ENCODE measurements at regions not wholly inside any gene's neighbourhood (a gene's known extent, or its start where the extent isn't known, plus 50 kb on each side); places are given as distances from the start of the nearest gene placed in this dataset.

DNA sequence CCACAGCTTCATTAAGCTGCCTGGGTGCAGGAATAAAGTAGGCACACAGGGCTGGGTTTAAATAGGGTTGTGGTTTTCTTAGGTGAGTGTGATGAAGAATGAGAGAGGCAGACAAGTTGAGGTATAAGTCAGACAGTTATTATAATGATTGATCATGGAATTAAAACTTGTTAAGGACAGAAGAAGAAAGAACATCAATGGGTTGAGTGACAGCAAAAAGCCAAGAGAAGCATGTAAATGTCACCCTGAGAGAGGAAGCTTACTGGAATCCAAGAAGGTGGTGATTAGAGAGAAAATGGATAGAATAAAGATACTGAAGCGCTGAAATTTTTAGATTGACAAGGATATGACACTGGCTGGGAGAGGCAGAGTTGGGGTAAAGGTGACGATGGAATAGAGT, 325.2 kb upstream of the SLITRK1 start:
- TF ChIP-seq, protein P1, sequence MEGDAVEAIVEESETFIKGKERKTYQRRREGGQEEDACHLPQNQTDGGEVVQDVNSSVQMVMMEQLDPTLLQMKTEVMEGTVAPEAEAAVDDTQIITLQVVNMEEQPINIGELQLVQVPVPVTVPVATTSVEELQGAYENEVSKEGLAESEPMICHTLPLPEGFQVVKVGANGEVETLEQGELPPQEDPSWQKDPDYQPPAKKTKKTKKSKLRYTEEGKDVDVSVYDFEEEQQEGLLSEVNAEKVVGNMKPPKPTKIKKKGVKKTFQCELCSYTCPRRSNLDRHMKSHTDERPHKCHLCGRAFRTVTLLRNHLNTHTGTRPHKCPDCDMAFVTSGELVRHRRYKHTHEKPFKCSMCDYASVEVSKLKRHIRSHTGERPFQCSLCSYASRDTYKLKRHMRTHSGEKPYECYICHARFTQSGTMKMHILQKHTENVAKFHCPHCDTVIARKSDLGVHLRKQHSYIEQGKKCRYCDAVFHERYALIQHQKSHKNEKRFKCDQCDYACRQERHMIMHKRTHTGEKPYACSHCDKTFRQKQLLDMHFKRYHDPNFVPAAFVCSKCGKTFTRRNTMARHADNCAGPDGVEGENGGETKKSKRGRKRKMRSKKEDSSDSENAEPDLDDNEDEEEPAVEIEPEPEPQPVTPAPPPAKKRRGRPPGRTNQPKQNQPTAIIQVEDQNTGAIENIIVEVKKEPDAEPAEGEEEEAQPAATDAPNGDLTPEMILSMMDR (IDR thresholded peaks at IDR 0.05), result no peak
- TF ChIP-seq, protein P2, sequence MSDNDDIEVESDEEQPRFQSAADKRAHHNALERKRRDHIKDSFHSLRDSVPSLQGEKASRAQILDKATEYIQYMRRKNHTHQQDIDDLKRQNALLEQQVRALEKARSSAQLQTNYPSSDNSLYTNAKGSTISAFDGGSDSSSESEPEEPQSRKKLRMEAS (CRISPR knock-in tag; IDR thresholded peaks at IDR 0.05), result no peak
- TF ChIP-seq FOXK1 (CRISPR knock-in tag; IDR thresholded peaks at IDR 0.05) (no peak), GRHL2 (CRISPR knock-in tag; IDR thresholded peaks at IDR 0.05; ENCODE audit: insufficient replicate concordance, severe bottlenecking) (no peak)
